GM18909 (cell line): ENCODE measurements at regions not wholly inside any gene's neighbourhood (a gene's known extent, or its start where the extent isn't known, plus 50 kb on each side); places are given as distances from the start of the nearest gene placed in this dataset.
"Not testable (repeated sequence)": the region's sequence is repeated elsewhere in the genome, so short reads cannot be mapped to it uniquely, and the experiment has no call there.

ENCODE experiments used
- ATAC-seq: cut with Tn5 transposase; IDR thresholded peaks from one replicate; pipeline ENCODE4 v1.9.1; 2021; ENCODE audit warnings: mild to moderate bottlenecking; ENCODE audit not compliant: unreplicated experiment, poor library complexity

DNA sequence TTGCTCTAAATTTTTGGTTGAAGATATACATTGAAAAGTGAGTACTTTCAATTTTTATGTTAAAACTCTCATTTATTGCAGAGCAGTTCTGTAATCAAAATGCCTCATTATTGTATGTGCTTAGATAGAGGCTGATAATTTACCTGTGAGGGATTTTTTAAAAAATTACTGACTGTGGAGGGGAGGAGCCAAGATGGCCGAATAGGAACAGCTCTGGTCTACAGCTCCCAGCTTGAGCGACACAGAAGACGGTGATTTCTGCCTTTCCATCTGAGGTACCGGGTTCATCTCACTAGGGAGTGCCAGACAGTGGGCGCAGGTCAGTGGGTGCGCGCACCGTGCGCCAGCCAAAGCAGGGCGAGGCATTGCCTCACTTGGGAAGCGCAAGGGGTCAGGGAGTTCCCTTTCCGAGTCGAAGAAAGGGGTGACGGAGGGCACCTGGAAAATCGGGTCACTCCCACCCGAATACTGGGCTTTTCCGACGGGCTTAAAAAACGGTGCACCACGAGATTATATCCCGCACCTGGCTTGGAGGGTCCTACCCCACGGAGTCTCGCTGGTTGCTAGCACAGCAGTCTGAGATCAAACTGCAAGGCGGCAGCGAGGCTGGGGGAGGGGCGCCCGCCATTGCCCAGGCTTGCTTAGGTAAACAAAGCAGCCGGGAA, 89.4 kb downstream of the DDX11 start:
- ATAC-seq, result not testable (repeated sequence)

DNA sequence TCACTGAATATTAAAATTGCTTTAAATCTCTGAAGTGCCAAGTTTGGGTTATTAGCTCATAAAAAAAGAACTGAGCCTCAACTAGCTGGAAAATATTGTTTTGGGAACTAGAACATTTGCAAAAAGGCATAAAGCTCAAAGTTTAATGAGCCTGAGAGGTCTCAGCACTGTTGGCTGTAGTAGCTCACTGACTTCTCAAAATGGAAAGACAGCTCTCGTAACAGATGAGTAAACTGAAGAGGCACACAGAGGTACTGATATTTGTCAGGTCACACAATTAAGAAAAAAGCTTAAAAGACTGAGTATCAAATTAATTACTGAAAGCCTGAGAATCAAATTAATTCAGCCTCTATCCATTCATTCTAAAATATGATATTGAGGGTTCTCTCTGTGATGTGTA, 100.6 kb downstream of the DDX11 start:
- ATAC-seq, result not testable (repeated sequence)

DNA sequence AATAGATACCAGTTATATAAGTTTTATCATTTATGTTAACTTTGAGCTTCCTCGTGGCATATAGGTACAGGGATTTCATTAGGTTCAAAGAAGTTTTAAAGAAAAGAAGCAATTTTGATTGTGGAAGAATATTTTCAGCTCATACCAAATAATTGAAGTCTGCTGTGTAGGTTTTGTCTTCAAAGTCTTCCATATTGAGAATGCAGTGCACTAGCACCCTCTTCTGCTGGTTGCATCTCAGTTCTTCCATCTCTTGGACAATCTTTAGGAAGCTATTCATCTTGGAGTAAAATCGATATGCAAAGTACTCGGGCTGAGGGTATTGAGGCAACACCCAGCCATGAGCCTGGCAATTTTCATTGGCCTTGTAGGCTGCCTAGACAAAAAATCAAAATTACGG, 103.9 kb downstream of the DDX11 start:
- ATAC-seq, result not testable (repeated sequence)

DNA sequence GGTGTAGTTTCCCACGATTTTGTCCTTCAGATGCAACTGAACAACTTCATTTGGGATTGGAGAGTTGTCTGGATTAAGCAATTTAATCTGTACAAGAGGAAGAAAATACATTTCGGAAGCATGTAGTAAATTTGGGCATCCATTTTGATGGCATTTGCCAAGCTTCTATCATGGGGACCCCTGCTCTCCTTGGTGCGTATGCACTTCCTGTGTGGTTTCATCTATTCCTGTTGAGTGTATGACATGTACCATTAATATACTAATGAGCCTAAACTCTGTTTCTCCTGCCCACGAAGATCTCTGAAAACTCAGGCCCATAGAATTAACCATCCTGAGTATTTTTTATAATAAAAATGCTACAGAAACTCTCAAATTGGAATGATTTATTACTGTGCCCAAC, 105.2 kb downstream of the DDX11 start:
- ATAC-seq, result not testable (repeated sequence)

DNA sequence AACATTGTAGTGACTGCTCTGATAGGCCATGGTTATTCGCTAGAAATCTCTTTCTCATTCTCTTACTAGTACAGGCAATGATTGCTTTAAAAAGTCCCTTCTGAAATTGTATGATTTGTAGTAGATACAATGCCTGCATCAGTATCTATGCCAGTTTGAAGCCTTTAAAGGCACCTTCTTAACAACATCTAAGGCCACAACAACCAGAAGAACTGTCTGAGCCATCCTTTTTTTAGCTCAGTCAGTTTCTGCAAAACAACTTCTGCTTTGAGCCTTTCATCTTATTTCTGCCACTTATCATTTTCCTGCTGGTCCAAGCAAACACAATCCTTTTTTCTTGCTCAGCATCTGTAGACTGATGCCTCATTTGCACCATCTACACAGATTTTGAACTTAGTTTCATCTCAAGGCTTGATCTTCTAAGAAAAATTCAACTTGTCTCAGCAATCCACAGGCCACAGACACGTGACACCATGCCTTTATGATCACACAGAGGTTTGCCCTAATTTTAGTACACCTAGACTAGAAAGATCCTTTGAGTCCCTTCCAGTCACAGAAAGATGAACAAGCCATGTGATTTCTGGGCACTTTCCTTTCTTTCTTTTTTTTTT, 106.1 kb downstream of the DDX11 start:
- not testable (repeated sequence) for ATAC-seq

DNA sequence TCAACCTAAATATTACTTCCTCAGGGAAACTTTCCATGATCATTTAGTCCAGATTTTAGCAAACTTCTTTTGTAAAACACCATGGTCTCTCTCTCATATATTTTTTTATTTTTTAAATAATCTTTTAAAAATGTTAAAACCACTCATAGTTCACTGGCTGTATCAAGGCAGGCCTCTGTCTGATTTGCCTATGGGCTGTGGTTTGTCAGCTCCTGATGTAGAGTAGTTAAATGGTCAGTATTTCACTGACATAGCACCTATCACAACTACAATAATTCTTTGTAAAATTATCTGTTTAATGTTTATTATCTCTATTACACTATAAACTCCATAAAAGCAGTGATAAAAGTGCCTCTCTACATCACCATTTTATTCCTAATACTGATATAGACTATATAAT, 108.9 kb downstream of the DDX11 start:
- ATAC-seq, result not testable (repeated sequence)

DNA sequence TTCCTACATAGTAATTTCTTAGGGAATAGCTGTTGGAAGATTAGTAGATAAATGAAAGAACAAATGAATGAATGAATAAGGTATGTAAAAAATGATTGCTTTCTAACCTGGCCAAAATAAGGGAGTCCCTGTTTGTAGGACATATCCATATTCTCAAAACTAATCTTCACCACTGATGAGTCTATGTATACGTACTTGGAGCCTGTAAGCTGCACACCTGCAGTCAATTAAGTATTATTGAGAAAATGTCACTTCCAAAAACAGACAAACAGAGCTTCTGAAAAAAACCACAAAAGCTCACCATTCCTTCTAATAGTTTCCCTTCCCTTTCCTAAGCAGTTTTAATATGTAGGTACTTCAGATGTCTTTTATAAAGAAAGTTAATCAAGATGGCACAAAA, 109.4 kb downstream of the DDX11 start:
- not testable (repeated sequence) for ATAC-seq

DNA sequence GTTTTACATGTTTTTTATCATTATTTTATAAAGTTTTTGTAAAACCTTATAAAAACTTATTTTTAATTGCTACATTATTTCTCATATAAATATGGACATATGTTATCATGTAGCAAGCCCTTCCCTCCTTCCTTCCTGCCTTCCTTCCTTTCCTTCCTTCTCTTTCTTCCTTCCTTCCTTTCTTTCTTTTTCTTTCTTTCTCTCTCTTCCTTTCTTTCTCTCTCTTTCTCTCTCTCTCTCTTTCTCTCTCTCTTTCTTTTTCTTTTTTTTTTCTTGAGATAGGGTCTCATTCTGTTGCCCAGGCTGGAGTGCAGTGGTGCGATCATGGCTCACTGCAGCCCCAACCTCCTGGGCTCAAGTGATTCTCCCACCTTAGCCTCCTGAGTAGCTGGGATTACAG, 110.2 kb downstream of the DDX11 start:
- not testable (repeated sequence) for ATAC-seq

DNA sequence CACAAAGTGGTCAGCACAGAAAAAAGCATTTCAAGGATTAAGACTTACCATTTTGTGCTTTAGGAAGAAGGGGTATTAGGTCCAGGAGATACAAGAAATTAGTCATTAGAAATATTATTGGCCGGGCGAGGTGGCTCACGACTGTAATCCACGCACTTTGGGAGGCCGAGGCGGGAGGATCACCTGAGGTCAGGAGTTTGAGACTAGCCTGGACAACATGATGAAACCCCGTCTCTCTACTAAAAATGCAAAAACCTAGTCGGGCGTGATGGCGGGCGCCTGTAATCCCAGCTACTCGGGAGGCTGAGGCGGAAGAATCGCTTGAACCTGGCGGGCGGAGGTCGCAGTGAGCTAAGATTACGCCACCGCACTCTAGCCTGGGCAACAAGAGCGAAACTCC, 111.0 kb downstream of the DDX11 start:
- not testable (repeated sequence) for ATAC-seq

DNA sequence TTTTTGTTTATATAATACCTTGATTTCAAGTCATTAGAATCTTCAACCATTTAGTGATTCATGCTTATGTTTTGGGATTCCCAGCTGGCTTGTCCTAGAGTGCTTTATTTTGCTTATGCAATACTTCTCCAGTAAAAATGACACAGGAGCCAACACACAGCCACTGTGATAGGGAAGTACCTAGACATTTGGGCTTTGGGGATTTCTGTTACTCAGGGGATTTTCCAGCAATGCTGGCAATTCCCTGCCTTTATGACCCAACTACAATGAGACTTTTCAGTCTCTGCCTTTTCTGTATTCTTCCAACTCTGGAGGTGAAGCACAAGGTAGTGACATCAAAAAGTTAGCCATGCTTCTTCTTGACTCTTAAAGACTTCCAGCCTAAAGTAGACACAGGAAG, 119.0 kb downstream of the DDX11 start:
- ATAC-seq, result not testable (repeated sequence)

DNA sequence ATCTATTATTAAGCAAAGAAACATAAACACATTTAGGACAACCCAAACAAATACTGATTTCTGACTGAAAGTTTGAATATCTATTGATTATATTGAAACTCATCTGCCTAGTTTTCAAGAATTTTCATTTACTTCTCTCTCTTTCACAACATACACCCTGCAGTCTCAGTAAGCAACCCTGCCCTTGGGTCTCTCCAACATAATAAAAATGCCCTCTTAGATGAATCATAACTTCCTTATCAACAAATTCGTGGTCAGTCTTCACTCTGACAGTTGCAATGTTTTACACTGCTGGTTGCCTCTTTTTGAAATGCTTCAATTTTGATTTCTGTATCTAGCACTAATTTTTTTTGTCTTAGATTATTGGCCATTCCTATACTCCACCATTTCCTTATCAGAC, 122.0 kb downstream of the DDX11 start:
- not testable (repeated sequence) for ATAC-seq

DNA sequence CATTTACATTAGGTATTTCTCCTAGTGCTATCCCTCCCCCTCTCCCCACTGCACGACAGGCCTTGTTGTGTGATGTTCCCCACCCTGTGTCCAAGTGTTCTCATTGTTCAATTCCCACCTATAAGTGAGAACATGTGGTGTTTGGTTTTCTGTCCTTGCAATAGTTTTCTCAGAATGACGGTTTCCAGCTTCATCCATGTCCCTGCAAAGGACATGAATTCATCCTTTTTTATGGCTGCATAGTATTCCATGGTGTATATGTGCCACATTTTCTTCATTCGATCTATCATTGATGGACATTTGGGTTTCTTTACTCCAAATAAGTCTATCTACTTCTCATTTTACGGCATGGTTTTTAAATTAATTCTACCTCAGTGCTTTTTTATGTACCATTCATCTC, 125.8 kb downstream of the DDX11 start:
- not testable (repeated sequence) for ATAC-seq

DNA sequence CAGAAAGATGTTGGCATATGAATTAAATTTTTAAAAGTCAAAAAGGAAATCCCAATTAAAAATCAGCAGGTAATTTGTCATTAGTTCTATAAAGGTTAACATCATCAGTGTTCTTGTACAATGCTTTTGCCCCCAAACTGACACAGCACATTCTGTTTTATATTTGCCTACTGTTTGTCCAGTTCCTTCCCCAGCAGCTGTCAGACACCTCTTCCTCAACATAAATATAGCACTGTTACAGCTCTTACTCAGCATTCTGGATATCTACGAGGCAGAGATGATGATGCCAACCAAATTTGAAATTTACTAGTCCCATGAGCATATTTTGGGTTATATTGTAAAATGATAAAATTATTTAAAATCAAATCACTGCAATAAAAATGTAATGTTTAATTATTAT, 124.6 kb downstream of the SINHCAF start:
- ATAC-seq, result no peak

DNA sequence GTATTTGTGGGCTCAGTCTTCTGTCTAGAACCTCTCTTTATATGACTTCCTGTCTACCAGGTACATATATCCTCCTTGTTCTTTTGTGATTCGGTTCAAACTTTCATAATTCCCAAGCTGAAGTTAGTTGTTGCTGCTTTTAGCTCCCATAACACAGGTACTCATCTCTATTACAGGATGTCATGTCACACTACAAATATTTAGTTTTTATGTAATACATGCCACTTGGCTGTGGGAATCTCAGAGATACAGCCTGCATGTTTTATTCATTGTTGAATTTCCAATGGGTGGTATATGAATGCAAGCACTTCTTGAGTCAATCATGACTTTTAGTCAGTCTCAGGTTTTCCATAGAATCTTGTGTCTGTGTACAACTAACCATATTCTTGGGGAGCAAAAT, 122.7 kb downstream of the SINHCAF start:
- no peak for ATAC-seq

DNA sequence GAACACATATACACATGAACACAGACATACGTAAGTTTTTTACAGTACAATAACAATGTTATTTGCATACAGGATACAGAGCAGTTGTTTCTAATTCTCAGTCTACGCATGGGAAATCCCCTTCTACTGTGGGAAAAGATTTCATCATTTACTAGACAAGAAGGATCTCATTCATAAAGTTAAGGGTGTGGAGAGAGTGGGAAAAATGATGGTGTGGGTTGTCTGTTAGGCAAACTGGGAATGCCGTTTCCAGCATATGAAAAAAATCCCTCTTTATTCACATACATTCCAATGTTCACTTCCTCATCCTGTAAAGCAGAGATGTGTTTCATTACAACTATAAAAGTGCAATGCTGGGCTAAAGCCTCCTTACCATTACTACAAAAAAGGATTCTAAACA, 120.9 kb downstream of the SINHCAF start:
- ATAC-seq, result peak; percentile 95

DNA sequence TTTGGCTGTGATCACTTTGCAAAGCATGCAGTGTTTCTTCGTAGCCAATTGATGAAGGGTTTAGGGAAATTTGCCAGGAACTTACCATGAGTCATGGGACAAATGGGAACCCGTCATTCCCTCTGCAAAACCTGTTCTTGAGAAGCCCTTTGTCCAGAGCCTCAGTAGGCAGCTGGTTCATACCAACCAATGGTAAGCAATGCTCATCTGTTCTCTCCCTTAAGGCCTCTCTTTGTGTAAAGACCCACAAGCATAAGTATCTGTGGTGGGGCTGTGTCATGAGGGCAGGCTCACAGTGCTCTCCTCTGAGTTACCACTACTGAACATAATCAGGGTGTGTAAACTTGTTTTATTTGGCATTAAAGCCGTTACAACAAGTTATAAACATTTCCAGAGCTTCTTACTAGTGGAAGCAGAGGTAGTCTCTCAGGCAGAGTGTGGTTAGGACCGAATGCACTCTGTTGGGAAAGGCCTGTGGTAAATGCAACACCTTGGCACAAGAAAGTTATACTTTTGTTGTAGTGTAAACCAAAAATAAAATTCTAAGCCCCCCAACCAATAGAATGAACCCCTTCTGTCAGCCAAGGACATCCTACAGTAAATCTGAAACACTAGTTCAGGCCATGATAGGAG, 119.8 kb downstream of the SINHCAF start:
- no peak for ATAC-seq

DNA sequence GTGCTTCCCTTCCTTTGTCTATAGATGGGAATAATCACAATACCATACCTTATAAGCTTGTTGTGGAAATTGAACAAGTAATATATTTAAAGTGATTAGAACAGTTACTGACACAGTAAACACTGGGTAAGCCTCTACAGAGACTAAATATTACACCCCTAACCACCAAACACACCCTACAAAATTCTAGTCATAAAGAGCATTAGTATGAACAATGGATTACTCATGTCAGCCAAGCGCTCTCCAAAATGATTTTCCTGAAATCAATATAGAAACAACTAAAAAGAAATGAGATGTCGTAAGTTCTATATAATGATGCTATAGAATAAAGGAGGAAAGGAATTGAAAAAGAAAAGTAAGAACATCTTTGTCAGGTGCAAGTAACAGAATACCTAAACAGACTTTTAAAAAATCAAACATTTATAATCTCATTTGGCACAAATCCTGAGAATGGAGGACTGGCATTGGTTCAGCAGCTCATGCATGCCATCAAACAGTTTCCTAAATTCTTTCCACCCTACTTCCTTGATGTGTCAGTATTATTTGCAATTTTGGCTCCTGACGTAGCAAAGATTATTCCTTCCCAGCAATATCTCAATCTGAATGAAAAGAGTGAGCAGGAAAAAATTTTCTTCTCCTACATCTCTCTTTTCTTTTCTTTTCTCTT, 118.0 kb downstream of the SINHCAF start:
- ATAC-seq, result no peak

DNA sequence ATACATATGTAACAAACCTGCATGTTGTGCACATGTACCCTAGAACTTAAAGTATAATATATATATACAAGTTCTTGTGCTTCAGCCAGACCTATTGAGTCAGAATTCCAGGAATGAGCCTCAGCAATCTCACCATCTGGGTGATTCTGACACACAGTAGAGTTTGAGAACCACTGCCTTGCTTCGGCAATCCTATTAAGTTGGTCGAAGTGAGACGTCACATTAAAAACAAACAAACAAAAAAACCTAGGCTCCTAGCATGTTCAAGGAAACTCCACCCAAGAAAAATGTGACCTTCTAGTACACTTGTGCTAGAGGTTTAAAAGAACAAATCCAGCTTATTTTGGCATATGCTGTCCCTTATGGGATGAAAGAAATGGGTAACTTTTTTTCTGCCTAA, 115.8 kb downstream of the SINHCAF start:
- ATAC-seq, result no peak

DNA sequence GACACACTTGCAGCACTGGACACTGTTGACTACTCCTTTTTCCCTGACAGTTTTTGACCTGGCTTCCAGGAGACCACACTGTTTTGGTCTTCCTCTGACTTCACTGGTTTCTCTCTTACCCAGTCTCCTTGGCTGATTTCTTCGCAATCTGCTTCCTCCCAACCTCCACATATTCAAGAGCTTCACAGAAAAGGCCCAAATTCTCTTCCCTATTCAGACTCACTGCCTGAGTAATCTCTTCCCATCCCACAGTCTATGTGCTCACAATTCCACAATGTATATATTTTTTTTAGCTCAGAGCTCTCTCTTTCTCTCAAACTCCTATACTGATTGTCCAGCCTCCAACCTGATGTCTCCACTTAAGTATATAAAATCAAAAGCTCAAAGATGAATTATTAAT, 115.4 kb downstream of the SINHCAF start:
- no peak for ATAC-seq

DNA sequence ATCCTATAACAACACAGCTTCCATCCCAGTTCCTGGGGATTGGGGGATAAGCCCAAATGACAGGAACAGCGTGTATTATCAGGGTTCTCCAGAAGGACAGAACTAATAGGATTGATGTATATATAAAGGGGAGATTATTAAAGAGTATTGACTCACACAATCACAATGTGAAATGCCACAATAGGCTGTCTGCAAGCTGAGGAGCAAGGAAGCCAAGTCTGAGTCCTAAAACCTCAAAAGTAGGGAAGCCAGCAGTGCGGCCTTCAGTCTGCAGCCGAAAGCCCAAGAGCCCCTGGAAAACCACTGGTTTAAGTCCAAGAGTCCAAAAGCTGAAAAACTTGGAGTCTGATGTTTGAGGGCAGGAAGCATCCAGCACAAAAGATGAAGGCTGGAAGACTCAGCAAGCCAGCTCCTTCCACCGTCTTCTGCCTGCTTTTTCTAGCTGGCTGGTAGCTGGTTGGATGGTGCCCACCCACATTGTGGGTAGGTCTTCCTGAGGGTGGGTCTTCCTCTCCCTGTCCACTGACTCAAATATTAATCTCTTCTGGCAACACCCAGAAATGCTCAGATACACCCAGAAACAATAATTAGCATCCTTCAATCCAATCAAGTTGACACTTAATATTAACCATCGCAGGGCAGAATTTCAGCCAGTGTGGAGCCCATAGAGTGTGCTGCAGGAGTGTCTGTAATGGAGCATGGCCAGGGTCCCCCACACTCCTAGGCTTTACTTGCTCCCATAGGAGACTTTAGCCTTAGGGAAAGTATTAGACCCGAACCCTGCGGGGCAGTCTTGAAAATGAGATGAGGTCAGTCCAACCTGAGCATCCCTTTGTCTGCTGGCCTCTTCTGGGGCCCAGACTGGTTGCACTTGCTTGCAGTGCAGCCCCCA, 111.1 kb downstream of the SINHCAF start:
- no peak for ATAC-seq
